CD4-positive, alpha-beta memory T cell (primary cell): ENCODE measurements at regions not wholly inside any gene's neighbourhood (a gene's known extent, or its start where the extent isn't known, plus 50 kb on each side); places are given as distances from the start of the nearest gene placed in this dataset.

Experiments
- CTCF ChIA-PET: fragments of 350-600 bp; sonication (Branson Sonifier 250); formaldehyde crosslinking; loops from one replicate; lab custom pipeline; 2021; ENCODE audit warnings: inconsistent platforms; ENCODE audit not compliant: partially characterized antibody; lab: Charles Lee
- POLR2A ChIA-PET: fragments of 350-600 bp; sonication (Branson Sonifier 250); formaldehyde crosslinking; loops from one replicate; lab custom pipeline; 2021; ENCODE audit not compliant: partially characterized antibody; lab: Charles Lee
- DNase-seq, 5 donors: peaks; one replicate each; pipeline versions ENCODE4 v3.0.0 to v3.0.0-alpha.2; 2020 to 2022; ENCODE audit warnings: mixed read lengths in 1 of 5
- H3K27ac ChIP-seq: one replicate; pipeline ENCODE4 v1.7.0; 2013; ENCODE audit warnings: low read depth, low read length
- H3K27me3 ChIP-seq: 2 replicates; pipeline ENCODE4 v1.7.0; 2013; ENCODE audit warnings: mild to moderate bottlenecking, low read length, moderate library complexity; ENCODE audit not compliant: insufficient read depth
- H3K36me3 ChIP-seq: 2 replicates; pipeline ENCODE4 v1.7.0; 2013; ENCODE audit warnings: mild to moderate bottlenecking, low read length, moderate library complexity; ENCODE audit not compliant: insufficient read depth
- H3K4me1 ChIP-seq: 2 replicates; pipeline ENCODE4 v1.7.0; 2013; ENCODE audit warnings: mild to moderate bottlenecking, low read length, moderate library complexity; ENCODE audit not compliant: insufficient read depth
- H3K4me3 ChIP-seq, 2 donors: one replicate each; pipeline ENCODE4 v1.7.0; 2013; ENCODE audit warnings: low read length in 2 of 2, mild to moderate bottlenecking in 1 of 2
- H3K9me3 ChIP-seq, 2 donors: one replicate each; pipeline ENCODE4 v1.7.0; 2013; ENCODE audit warnings: low read length in 2 of 2, control low read depth in 1 of 2; ENCODE audit not compliant: control insufficient read depth in 1 of 2
- H3K27ac Mint-ChIP-seq, 7 donors: one replicate each; pipeline ENCODE4 v1.8.0; 2020 to 2021; ENCODE audit warnings: mixed read lengths in 7 of 7, mild to moderate bottlenecking in 6 of 7, inconsistent platforms in 3 of 7, moderate library complexity in 3 of 7
- H3K27me3 Mint-ChIP-seq, 2 donors: one replicate each; pipeline ENCODE4 v1.8.0; 2020 to 2021; ENCODE audit warnings: mixed read lengths in 2 of 2
- H3K36me3 Mint-ChIP-seq, 2 donors: one replicate each; pipeline ENCODE4 v1.8.0; 2020 to 2021; ENCODE audit warnings: mixed read lengths in 2 of 2, inconsistent platforms in 1 of 2, mild to moderate bottlenecking in 1 of 2
- H3K4me1 Mint-ChIP-seq, 4 donors: one replicate each; pipeline ENCODE4 v1.8.0; 2020 to 2021; ENCODE audit warnings: mixed read lengths in 4 of 4, mild to moderate bottlenecking in 1 of 4
- H3K4me3 Mint-ChIP-seq, 8 donors: one replicate each; pipeline ENCODE4 v1.8.0; 2020 to 2021; ENCODE audit warnings: mixed read lengths in 8 of 8, mild to moderate bottlenecking in 7 of 8, moderate library complexity in 6 of 8, inconsistent platforms in 3 of 8
- H3K9me3 Mint-ChIP-seq, 8 donors: one replicate each; pipeline ENCODE4 v1.8.0; 2020 to 2021; ENCODE audit warnings: mixed read lengths in 8 of 8, mild to moderate bottlenecking in 5 of 8, inconsistent platforms in 3 of 8, moderate library complexity in 1 of 8
- intact Hi-C: fragments of 100-400 bp; cut with micrococcal nuclease; formaldehyde crosslinking; loops from one replicate; pipeline ENCODE4 v1.15.1; 2023

DNA sequence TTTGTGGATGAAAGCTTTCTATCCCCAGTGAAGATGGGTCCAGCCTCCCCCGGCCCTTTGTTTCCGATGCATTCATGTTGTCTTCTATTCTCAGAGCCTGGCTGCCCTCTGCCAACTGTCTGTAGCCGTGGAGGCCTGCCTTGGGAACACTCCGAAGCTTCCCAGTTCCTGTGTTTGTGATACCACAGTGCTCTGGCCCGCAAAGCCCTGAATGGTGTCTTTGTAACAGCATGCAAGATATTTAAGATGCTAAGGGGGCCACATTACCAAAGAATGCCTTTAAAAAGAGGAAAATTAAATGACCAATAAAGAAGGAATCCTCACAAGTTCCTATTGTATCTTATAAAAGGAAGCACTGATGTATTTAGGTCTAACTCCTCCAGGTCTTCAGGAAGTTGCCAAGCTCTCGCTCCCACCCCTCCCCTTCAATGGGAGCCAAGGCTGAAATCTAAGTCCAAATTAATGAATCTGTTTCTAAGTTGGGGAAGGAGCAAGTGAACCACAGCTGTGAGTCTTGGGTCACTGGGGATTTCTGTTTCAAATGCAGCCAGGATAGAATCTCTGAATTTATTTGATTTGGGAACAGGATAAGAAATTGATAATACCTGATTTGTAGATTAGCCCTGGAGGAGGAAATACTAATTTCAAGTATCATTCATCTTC is 596.1 kb downstream of the QKI start:
- no peaks in the 10 kb centered on the region for H3K9me3 ChIP-seq
- no peaks in the 10 kb centered on the region for H3K9me3 Mint-ChIP-seq
- DNase-seq, result no peak
- CTCF ChIA-PET, result no interaction called here
- no peak overlapping the region for H3K27ac ChIP-seq
- no peak overlapping the region for H3K27ac Mint-ChIP-seq
- POLR2A ChIA-PET, result no interaction called here
- no peak overlapping the region for H3K4me3 ChIP-seq
- H3K4me1 Mint-ChIP-seq, result no peaks in the 10 kb centered on the region
- H3K36me3 Mint-ChIP-seq, result no peaks in the 10 kb centered on the region
- no peaks in the 10 kb centered on the region for H3K4me1 ChIP-seq
- no peak overlapping the region for H3K4me3 Mint-ChIP-seq
- intact Hi-C loops, result no loop called here
- H3K27me3 Mint-ChIP-seq, result peaks cover 0 to 6% of the 10 kb centered on the region in 2 donors
- no peaks in the 10 kb centered on the region for H3K36me3 ChIP-seq
- no peaks in the 10 kb centered on the region for H3K27me3 ChIP-seq

DNA sequence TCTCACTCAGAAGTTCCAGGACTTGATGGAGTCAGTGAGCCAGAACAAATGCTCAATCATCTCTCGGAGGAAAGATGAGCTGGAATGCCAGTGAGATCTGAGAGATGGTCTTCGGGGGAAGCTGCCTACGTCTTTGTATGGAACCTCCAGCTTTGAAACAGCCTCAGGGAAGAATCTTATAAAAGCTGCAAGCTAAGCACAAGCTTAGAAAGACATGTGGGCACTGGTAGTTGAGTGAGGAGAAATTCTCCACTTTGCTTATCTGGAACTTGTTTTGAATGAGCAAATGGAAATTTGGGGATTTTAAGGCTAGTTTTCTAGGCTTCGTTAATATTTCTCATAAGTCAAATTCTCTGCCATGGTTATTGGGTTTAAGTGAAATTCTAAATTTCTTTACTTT is 594.4 kb downstream of the QKI start:
- intact Hi-C loops, result no loop called here
- Histone ChIP-seq H3K27me3 (no peaks in the 10 kb centered on the region), H3K9me3 (no peaks in the 10 kb centered on the region), H3K4me3 (no peak overlapping the region), H3K4me1 (no peaks in the 10 kb centered on the region), H3K27ac (no peak overlapping the region), H3K36me3 (no peaks in the 10 kb centered on the region)
- ChIA-PET CTCF (no interaction called here), POLR2A (no interaction called here)
- H3K9me3 Mint-ChIP-seq, result no peaks in the 10 kb centered on the region
- no peak overlapping the region for H3K27ac Mint-ChIP-seq
- H3K4me1 Mint-ChIP-seq, result no peaks in the 10 kb centered on the region
- DNase-seq, result no peak
- no peaks in the 10 kb centered on the region for H3K36me3 Mint-ChIP-seq
- H3K27me3 Mint-ChIP-seq, result peaks cover 0 to 6% of the 10 kb centered on the region in 2 donors
- H3K4me3 Mint-ChIP-seq, result no peak overlapping the region

DNA sequence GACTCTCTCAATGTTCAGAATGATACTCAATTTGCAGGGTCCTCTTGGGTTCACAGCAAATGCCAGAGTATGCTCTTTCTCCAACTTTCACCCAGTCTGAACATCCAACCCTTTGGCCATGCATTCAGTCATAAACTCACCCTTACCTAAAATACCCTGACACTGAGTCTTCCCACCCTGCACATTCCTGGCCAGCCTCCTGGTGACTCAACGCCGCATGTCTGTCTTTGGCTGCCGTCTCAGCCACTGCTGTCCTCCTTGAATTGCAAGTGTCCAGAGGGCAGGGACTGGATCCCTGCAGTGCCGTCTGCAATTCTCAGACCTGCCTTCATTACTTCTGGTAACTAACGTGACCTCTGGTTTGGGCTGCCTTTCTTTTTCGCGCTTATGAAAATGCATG is 593.4 kb downstream of the QKI start:
- no peak overlapping the region for H3K27ac ChIP-seq
- H3K4me1 ChIP-seq, result no peaks in the 10 kb centered on the region
- ChIA-PET POLR2A (no interaction called here), CTCF (no interaction called here)
- DNase-seq, result no peak
- H3K4me3 ChIP-seq, result no peak overlapping the region
- Mint-ChIP-seq H3K27me3 (peaks cover 0 to 6% of the 10 kb centered on the region in 2 donors), H3K4me3 (no peak overlapping the region), H3K4me1 (no peaks in the 10 kb centered on the region), H3K27ac (no peak overlapping the region), H3K9me3 (peaks cover 0 to 4% (median 0%) of the 10 kb centered on the region in 8 donors), H3K36me3 (no peaks in the 10 kb centered on the region)
- H3K36me3 ChIP-seq, result no peaks in the 10 kb centered on the region
- H3K27me3 ChIP-seq, result no peaks in the 10 kb centered on the region
- intact Hi-C loops, result no loop called here
- H3K9me3 ChIP-seq, result no peaks in the 10 kb centered on the region

DNA sequence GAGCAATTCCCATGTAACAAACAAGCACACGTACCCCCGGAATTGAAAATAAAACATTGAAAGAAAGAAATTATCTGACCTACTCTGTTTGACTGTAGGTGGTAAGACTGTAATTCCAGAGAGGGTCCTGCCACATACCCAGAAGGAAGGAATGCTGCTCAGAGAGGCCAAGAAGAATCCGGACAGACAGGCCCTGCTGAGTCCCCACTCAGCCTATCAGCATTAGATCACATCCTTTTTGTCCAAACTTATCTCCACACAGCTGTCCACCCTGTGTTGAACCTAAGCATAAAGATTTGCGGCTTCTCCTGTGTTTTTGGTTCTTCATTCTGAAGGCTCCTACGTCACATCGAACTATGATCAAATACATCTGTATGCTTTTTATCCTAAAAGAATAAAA is 591.9 kb downstream of the QKI start:
- Histone ChIP-seq H3K4me3 (no peak overlapping the region), H3K27ac (no peak overlapping the region), H3K36me3 (no peaks in the 10 kb centered on the region), H3K27me3 (no peaks in the 10 kb centered on the region), H3K4me1 (no peaks in the 10 kb centered on the region), H3K9me3 (no peaks in the 10 kb centered on the region)
- Mint-ChIP-seq H3K36me3 (no peaks in the 10 kb centered on the region), H3K4me3 (no peak overlapping the region), H3K4me1 (no peaks in the 10 kb centered on the region), H3K9me3 (peaks cover 0 to 4% (median 0%) of the 10 kb centered on the region in 8 donors), H3K27me3 (peaks cover 0 to 8% of the 10 kb centered on the region in 2 donors), H3K27ac (no peak overlapping the region)
- DNase-seq, result no peak
- CTCF ChIA-PET, result no interaction called here
- POLR2A ChIA-PET, result no interaction called here
- intact Hi-C loops, result no loop called here

DNA sequence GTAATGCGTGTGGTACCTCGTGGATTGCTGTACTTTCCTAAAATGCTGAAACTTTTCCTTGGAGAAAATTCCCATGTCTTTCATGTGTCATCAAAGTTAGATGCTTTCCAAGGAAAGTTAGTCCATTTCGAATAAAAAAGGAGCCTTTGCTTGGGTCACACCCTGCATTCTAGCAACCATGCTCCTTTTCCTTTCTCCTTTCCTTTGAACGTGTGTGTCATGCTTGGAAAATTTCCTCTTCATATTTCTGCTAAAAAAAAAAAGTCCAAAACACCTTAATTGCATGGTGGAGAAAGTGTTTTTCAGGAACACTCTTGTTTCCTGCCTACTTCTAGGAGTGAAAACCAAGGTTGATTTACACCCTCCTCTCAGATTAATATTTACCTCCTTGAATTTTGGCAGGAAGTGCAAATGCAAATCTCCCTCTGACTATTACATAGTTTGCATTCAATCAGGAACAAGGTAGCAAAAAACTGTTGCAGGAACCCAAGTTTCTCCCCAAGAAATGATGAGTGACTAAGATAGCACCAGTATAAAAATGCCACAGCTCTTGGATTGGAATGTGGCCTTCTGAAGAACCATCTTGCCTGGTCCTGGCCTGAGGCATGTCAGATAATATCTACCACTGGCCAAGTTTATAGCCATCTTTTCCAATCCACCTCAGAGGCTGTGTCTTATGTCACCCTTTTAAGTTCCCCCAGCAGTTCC is 590.6 kb downstream of the QKI start:
- H3K27me3 ChIP-seq, result no peaks in the 10 kb centered on the region
- H3K27ac ChIP-seq, result no peak overlapping the region
- ChIA-PET POLR2A (no interaction called here), CTCF (no interaction called here)
- intact Hi-C loops, result no loop called here
- Mint-ChIP-seq H3K27ac (no peak overlapping the region), H3K4me3 (no peak overlapping the region), H3K4me1 (no peaks in the 10 kb centered on the region), H3K27me3 (peaks cover 1 to 12% of the 10 kb centered on the region in 2 donors), H3K9me3 (peaks cover 0 to 4% (median 0%) of the 10 kb centered on the region in 8 donors), H3K36me3 (no peaks in the 10 kb centered on the region)
- H3K4me1 ChIP-seq, result no peaks in the 10 kb centered on the region
- no peak for DNase-seq
- H3K9me3 ChIP-seq, result no peaks in the 10 kb centered on the region
- H3K4me3 ChIP-seq, result no peak overlapping the region
- no peaks in the 10 kb centered on the region for H3K36me3 ChIP-seq

DNA sequence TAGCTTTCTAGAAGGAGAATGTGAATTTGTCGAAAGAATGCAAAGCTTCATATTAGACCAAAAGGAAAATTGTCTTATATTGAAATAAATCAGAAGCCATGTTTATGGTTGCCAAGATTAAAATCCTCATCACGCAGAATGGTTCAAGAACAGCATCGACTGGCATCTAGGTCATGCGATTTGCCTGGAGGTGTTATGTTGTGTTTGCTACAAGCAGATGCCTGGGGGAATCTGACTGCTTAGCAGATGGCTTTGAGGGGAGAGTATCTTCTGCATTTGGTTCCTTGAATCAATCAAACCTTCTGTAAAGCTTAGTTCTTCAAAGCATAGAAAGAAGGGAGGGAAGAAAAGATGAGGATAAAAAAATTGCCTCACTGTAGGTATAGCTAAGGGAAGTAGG is 585.8 kb downstream of the QKI start:
- Histone ChIP-seq H3K4me3 (no peak overlapping the region), H3K27ac (no peak overlapping the region), H3K27me3 (no peaks in the 10 kb centered on the region), H3K4me1 (no peaks in the 10 kb centered on the region), H3K9me3 (no peaks in the 10 kb centered on the region), H3K36me3 (no peaks in the 10 kb centered on the region)
- CTCF ChIA-PET, result no interaction called here
- no peak overlapping the region for H3K4me3 Mint-ChIP-seq
- no peaks in the 10 kb centered on the region for H3K36me3 Mint-ChIP-seq
- intact Hi-C loops, result no loop called here
- no peaks in the 10 kb centered on the region for H3K4me1 Mint-ChIP-seq
- POLR2A ChIA-PET, result no interaction called here
- no peak for DNase-seq
- peaks cover 2 to 6% of the 10 kb centered on the region in 2 donors for H3K27me3 Mint-ChIP-seq
- H3K9me3 Mint-ChIP-seq, result peaks cover 0 to 4% (median 0%) of the 10 kb centered on the region in 8 donors
- H3K27ac Mint-ChIP-seq, result no peak overlapping the region

DNA sequence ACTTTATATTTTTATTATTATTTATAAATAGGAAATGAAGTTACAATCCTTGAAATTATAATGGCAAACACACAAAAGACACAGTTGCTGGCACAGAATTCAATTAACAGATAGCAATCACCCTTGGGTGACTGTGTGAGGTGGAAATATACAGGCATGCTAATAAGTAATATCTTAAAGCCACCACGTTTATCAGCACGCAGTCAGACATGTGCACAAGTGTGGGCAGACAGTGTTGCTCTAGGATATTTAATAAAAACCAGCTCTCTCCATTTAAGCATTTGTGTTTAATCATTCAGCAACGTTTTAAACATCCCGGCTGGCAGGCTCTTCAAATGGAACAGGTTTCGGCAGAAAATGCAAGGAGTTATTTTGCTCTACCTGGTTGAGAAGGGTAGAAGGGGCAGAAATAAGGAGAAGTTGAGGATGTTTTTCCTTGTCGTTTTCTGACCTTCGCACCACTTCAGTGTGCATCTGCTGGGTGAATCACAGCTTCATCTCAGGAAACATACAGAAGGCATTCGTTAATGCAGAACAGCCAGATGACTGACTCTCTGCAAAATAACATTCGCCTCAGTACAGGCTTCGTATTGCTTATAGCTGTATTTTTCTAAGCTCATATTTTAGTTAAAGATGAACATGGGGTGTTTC is 585.1 kb downstream of the QKI start:
- peaks cover 5 to 6% of the 10 kb centered on the region in 2 donors for H3K27me3 Mint-ChIP-seq
- no peak overlapping the region for H3K27ac ChIP-seq
- no peaks in the 10 kb centered on the region for H3K36me3 ChIP-seq
- no peak overlapping the region for H3K4me3 Mint-ChIP-seq
- H3K4me1 ChIP-seq, result no peaks in the 10 kb centered on the region
- CTCF ChIA-PET, result no interaction called here
- DNase-seq, result no peak
- intact Hi-C loops, result no loop called here
- no peaks in the 10 kb centered on the region for H3K9me3 ChIP-seq
- H3K36me3 Mint-ChIP-seq, result no peaks in the 10 kb centered on the region
- POLR2A ChIA-PET, result no interaction called here
- H3K4me3 ChIP-seq, result no peak overlapping the region
- H3K27ac Mint-ChIP-seq, result no peak overlapping the region
- no peaks in the 10 kb centered on the region for H3K4me1 Mint-ChIP-seq
- peaks cover 0 to 4% (median 0%) of the 10 kb centered on the region in 8 donors for H3K9me3 Mint-ChIP-seq
- H3K27me3 ChIP-seq, result no peaks in the 10 kb centered on the region
